Testis (tissue), 2 donors: ENCODE measurements at regions not wholly inside any gene's neighbourhood (a gene's known extent, or its start where the extent isn't known, plus 50 kb on each side); places are given as distances from the start of the nearest gene placed in this dataset.

Experiments
- DNase-seq: peaks from one replicate; pipeline ENCODE4 v3.0.0-alpha.2; 2019
- H3K27ac ChIP-seq, 2 donors: fragments of 200-600 bp; sonication (generic); one replicate each; pipeline ENCODE4 v1.5.1; 2019
- H3K27me3 ChIP-seq: fragments of 200-600 bp; sonication (generic); one replicate; pipeline ENCODE4 v1.5.1; 2019
- H3K36me3 ChIP-seq: fragments of 200-600 bp; sonication (generic); one replicate; pipeline ENCODE4 v1.5.1; 2017; ENCODE audit warnings: low read depth; ENCODE audit errors: missing control alignments
- H3K4me1 ChIP-seq: fragments of 200-600 bp; sonication (generic); one replicate; pipeline ENCODE4 v1.5.1; 2019
- H3K4me3 ChIP-seq, 2 donors: fragments of 200-600 bp; sonication (generic); one replicate each; pipeline ENCODE4 v1.5.1; 2017 to 2019
- H3K9me3 ChIP-seq: fragments of 200-600 bp; sonication (generic); one replicate; pipeline ENCODE4 v1.5.1; 2017
- POLR2A ChIP-seq: fragments of 450-650 bp; IDR thresholded peaks from one replicate; pipeline ENCODE4 v1.6.1; 2017; ENCODE audit warnings: antibody characterized with exemption, mild to moderate bottlenecking, moderate library complexity
- WGBS, 2 donors: methylation state at CpG; one replicate each; pipeline ENCODE4 v1.1.5; 2018; 5-methylcytosine and 5-hydroxymethylcytosine counted together
- intact Hi-C: fragments of 100-400 bp; cut with DNase I; formaldehyde crosslinking; loops from one replicate; pipeline ENCODE4 v1.15.1; 2023; ENCODE audit warnings: low total_unique reads
- TF ChIP-seq, protein P1 (sequence below), 3 experiments: fragments of 450-650 bp in 2 of 3; fragments of 200-600 bp in 1 of 3; sonication (generic) in 1 of 3; IDR thresholded peaks; one replicate each; pipeline ENCODE4 v1.5.1; 2016 to 2019; ENCODE audit warnings: antibody characterized with exemption in 3 of 3, mild to moderate bottlenecking in 2 of 3, moderate library complexity in 1 of 3

DNA sequence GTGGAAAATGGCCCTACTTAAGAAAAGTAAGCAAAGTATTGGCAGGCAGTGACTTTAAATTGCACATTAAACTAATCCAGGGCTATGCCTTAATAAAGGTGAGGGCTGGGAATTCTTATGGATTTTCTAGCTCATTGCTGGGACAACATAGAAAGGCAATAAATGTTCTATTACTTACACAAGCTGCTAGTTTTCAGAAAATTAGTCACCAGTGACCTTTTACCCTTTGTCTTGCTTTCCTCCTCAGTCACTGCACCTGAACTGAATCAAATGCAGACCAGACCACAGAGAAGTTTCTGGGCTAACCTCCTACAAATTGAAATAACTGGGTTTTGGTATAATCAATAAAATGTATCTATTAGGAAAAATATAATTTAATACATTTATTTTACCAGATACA is 694.4 kb upstream of the FAM241A start:
- no peaks in the 10 kb centered on the region for H3K4me1 ChIP-seq
- H3K9me3 ChIP-seq: no peaks in the 10 kb centered on the region
- no peaks in the 10 kb centered on the region for H3K36me3 ChIP-seq
- no peak for DNase-seq
- H3K27me3 ChIP-seq: no peaks in the 10 kb centered on the region
- no peak overlapping the region for H3K27ac ChIP-seq
- TF ChIP-seq POLR2A: no peak
- TF ChIP-seq, protein P1, sequence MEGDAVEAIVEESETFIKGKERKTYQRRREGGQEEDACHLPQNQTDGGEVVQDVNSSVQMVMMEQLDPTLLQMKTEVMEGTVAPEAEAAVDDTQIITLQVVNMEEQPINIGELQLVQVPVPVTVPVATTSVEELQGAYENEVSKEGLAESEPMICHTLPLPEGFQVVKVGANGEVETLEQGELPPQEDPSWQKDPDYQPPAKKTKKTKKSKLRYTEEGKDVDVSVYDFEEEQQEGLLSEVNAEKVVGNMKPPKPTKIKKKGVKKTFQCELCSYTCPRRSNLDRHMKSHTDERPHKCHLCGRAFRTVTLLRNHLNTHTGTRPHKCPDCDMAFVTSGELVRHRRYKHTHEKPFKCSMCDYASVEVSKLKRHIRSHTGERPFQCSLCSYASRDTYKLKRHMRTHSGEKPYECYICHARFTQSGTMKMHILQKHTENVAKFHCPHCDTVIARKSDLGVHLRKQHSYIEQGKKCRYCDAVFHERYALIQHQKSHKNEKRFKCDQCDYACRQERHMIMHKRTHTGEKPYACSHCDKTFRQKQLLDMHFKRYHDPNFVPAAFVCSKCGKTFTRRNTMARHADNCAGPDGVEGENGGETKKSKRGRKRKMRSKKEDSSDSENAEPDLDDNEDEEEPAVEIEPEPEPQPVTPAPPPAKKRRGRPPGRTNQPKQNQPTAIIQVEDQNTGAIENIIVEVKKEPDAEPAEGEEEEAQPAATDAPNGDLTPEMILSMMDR (IDR thresholded peaks at IDR 0.05): no peak
- no peak overlapping the region for H3K4me3 ChIP-seq
- intact Hi-C loops: no loop called here

DNA sequence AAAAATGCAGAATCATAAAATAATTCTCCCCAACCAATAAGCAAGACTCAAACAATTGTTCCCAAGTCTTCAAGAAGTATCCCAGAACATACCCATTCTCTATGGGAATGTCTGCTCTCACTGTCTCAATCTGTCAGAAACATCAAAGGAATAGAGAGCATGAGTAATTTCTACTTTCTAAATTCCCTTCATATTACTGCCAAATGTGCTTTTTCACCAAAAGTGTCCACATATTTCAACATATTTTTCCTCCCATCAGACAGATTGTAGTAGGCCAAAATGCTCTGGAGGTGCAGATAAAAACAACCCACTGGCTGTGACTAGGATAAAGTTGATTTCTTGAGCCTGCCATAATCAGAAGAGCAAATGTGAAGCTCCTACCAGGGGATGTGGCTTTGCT is 692.0 kb upstream of the FAM241A start:
- H3K4me1 ChIP-seq: no peaks in the 10 kb centered on the region
- no peak overlapping the region for H3K4me3 ChIP-seq
- H3K27me3 ChIP-seq: no peaks in the 10 kb centered on the region
- TF ChIP-seq POLR2A: no peak
- TF ChIP-seq, protein P1 (IDR thresholded peaks at IDR 0.05): no peak
- intact Hi-C loops: no loop called here
- DNase-seq: no peak
- no peaks in the 10 kb centered on the region for H3K36me3 ChIP-seq
- no peak overlapping the region for H3K27ac ChIP-seq
- H3K9me3 ChIP-seq: no peaks in the 10 kb centered on the region

DNA sequence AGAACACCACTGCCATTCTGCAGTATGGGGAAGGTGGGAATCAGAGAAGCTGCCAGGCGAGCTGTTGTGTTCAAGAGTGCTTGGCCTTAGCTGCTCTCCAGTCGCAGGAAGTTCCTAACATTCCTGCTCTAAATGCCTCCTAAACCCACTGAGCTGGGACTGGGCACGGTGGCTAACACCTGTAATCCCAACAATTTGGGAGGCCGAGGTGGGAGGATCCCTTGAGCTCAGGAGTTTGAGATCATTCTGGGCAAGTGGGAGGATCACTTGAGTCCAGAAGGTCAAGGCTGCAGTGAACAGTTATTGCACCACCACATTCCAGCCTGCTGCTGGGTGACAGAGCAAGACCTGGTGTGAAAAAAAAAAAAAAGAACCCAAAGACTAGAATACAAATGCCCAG is 690.3 kb upstream of the FAM241A start:
- 42 to 72% methylated on average over 4 of the region's 4 CpGs for WGBS, 2 donors
- TF ChIP-seq, protein P1 (IDR thresholded peaks at IDR 0.05): no peak
- no peak for TF ChIP-seq POLR2A
- no peak for DNase-seq
- H3K9me3 ChIP-seq: no peaks in the 10 kb centered on the region
- H3K36me3 ChIP-seq: no peaks in the 10 kb centered on the region
- intact Hi-C loops: no loop called here
- H3K27ac ChIP-seq: no peak overlapping the region
- H3K4me1 ChIP-seq: no peaks in the 10 kb centered on the region
- H3K27me3 ChIP-seq: no peaks in the 10 kb centered on the region
- no peak overlapping the region for H3K4me3 ChIP-seq

DNA sequence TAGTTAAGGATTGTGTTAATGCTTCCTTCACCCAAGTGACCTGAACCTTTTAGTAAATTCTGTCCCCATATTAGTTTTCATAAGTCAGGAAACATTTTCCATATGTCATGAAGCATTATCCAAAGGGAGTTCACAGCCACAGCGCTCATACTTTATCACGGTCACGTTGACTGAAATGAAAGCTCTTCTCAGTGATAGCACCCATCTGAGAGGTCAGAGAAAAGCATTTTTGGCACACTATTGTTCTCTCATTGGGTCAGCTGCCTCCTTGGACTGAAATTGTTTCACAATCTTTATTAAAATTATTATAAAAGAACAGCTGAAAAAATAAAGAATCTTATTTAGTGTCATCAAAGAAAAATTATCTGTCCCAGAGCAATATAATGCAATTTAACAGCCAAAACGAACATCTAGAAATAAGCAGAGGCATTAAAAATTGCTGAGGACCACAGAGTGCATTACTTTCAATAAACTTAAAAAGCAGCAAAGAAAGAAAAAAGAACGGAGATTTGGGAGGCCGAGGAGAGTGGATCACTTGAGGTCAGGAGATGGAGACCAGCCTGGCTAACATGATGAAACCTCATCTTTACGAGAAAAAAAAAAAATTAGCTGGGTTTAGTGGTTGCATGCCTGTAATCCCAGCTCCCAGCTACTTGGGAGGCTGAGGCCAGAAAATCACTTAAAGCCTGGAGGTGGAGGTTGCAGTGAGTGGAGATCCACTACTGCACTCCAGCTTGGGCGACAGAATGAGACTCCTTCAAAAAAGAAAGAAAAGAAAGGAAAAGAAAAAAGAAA is 680.8 kb upstream of the FAM241A start:
- intact Hi-C loops: no loop called here
- H3K27me3 ChIP-seq: no peaks in the 10 kb centered on the region
- H3K36me3 ChIP-seq: no peaks in the 10 kb centered on the region
- no peaks in the 10 kb centered on the region for H3K4me1 ChIP-seq
- 48 to 53% methylated on average over 8 of the region's 8 CpGs for WGBS, 2 donors
- H3K9me3 ChIP-seq: no peaks in the 10 kb centered on the region
- no peak overlapping the region for H3K27ac ChIP-seq
- no peak overlapping the region for H3K4me3 ChIP-seq
- no peak for DNase-seq
- no peak for TF ChIP-seq POLR2A
- TF ChIP-seq, protein P1 (IDR thresholded peaks at IDR 0.05): no peak
